ENCODE measurements at regions not wholly inside any gene's neighbourhood (a gene's known extent, or its start where the extent isn't known, plus 50 kb on each side); places are given as distances from the start of the nearest gene placed in this dataset.

DNA sequence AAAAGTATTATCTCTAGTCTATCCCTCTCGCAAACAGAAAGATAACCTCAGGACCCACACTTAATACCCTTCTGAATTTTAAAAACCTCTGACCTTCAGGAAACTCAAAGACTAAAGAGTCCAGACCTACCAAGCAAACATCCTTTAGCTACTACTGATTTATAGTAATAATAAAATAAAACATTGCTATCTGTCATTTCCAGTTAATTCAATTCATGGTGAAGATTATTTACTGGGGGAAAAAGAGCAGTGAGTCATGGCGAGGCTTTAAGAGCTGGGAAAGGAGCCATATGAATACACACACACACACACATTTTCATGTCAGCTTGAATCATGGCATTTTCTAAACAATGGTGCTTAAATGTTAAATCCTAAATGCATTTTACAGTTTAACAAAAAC, 87.1 kb downstream of the FAM76B start:
- TF ChIP-seq, protein P1, sequence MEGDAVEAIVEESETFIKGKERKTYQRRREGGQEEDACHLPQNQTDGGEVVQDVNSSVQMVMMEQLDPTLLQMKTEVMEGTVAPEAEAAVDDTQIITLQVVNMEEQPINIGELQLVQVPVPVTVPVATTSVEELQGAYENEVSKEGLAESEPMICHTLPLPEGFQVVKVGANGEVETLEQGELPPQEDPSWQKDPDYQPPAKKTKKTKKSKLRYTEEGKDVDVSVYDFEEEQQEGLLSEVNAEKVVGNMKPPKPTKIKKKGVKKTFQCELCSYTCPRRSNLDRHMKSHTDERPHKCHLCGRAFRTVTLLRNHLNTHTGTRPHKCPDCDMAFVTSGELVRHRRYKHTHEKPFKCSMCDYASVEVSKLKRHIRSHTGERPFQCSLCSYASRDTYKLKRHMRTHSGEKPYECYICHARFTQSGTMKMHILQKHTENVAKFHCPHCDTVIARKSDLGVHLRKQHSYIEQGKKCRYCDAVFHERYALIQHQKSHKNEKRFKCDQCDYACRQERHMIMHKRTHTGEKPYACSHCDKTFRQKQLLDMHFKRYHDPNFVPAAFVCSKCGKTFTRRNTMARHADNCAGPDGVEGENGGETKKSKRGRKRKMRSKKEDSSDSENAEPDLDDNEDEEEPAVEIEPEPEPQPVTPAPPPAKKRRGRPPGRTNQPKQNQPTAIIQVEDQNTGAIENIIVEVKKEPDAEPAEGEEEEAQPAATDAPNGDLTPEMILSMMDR (conservative IDR thresholded peaks at IDR 0.05; ENCODE audit: low read depth) = no peak
- peak; percentile 51 for DNase-seq (ENCODE audit: low spot score)
- CTCF ChIA-PET = interaction anchor here (0.8 to 1.0 kb wide), 3 partner anchors 23 to 692 kb away, joined by 3 to 5 read pairs (median 3); no protein-coding TSS in a partner anchor

DNA sequence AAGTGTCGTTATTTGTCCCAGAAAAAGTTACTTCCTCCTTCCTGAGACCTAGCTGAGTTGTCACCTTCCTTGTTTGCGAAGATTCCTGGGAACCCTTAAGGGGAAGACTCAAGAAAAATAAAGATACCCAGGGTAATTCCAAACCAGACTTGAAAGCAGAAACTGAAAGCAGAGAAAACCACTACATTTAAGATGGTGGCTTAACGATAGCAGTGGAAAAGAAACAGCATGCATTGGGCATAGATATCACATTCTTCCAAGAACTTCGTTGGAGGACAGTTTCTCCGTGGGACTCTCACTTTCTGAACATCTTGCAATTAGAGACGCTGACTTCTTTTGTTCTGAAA, 89.1 kb downstream of the FAM76B start:
- TF ChIP-seq, protein P1 (conservative IDR thresholded peaks at IDR 0.05; ENCODE audit: low read depth) = no peak
- H3K27ac ChIP-seq = no peak overlapping the region
- ChIA-PET POLR2A (ENCODE audit: low non-redundant PET) (no interaction called here), CTCF (no interaction called here)
- no peak for DNase-seq (ENCODE audit: low spot score)

More for the DNA sequence above, 87.1 kb downstream of the FAM76B start:
- POLR2A ChIA-PET (ENCODE audit: low non-redundant PET) = no interaction called here
- peak overlapping the region; percentile 53 for H3K27ac ChIP-seq

DNA sequence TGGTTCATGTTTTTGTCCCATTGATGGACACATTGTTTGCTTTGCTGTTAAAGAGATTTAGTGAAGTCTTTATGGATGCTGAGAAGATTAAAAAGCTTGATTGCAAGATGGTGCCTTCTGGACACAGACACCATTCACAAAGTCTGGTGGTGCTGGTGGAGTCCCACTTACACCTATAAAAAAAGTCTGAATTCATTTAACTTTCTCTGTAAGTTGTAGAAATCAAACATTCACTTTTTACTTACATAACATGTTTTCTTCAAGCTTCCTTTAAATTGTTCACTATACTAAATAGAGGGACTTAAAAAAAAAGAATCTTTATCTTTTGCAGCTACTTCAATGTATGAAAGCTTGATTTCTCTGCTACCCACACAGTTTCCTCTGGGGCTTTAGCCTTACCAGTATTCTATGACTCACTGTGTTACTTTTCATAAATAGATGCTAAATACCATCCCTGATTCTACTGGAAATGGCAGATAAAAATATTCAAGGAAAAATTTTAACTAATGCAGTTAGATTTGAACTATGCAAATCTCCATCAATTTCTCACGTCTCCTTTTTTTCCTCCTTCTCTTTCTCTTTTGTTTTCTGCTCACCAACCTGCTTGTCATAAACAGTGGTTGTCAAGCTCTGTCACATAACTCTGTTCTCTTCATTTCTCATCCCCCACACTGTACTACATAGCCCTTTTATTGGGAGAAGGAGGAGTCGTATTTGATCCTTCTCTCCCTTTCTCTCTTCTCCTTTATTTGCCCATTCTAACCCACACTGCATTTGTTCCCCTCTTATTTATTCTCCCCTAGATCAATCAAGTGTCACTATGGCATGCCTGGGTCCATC, 89.7 kb downstream of the FAM76B start:
- ChIA-PET CTCF (no interaction called here), POLR2A (ENCODE audit: low non-redundant PET) (no interaction called here)
- no peak overlapping the region for H3K27ac ChIP-seq
- DNase-seq (ENCODE audit: low spot score) = no peak
- TF ChIP-seq, protein P1 (conservative IDR thresholded peaks at IDR 0.05; ENCODE audit: low read depth) = no peak

DNA sequence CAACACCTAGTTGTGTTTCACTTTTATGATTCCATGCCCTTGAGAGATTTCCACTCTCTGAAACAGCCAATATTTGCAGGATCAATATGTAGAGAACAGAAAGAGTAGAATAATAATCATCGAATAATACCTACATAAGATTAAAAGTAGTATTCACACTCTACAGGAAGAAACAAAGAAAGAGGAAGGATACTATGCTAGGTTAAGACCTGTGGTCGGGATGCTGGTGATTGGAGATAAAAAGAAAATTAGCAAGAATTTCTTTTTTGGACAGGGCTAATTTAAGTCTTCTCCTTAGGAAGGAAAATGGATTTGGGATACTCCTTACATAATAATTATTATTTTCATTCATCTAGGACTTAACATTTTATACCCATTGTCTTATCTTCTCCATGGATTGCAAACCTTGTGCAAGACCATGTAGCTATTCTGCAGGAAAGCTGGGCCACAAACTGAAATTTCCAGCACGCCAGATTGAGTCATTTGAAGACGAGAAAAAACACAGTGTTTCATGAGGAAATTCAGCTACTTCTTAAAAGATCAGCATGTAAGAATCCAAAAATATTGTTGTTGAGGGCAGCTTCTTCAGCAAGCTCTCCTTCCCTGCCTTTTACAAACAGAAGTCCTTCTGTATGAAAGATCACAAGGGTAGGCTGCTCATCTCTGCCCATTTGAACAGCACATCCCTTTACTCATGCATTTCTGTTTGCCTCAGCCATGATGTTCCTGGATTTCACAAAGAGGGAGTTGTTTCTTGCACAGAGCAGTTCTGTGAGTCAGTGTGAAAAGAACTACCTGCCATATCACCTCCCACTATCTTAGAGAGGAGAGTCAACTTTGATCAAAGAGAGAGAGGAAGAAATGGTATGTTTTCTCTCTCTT, 90.7 kb downstream of the FAM76B start:
- POLR2A ChIA-PET (ENCODE audit: low non-redundant PET) = no interaction called here
- H3K27ac ChIP-seq = no peak overlapping the region
- DNase-seq (ENCODE audit: low spot score) = no peak
- TF ChIP-seq, protein P1 (conservative IDR thresholded peaks at IDR 0.05; ENCODE audit: low read depth) = no peak
- CTCF ChIA-PET = no interaction called here

DNA sequence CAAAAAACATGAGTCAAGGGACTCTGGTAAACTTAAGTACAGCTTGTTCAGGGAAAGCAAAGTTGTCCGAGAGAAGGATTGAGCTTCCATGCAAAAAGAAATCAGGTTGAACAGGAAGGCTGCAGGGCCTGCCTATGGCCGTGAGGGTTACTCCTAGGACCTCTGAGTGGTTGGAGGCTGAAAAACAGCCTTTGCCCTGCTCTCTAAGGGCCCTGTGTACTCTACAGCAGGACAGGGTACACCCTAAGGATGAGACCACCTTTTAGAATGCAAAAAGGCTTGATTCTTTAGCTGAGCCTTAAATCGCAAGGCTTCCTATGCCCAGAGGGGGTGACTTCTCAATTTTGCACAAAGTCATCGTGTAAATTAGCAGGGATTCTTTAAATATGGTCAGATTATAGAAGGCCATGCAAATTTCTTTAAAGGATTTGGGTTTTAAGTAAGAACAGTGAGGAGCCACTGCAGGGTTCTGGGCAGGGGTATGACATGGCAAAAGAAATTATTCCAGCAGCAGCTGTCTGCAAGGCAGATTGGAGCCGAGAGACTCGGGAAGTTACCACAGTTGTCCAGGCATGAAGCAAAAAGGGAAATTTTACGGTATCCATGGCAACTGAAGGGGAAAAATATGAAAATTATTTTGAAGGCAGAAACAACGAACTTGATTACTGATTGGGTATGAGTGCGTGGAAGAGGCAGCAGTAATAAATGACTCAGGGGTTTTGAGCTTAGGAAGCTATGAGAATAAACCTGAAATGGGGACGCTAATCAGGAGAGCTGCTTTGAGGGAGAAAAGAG, 91.8 kb downstream of the FAM76B start:
- ChIA-PET POLR2A (ENCODE audit: low non-redundant PET) (no interaction called here), CTCF (no interaction called here)
- no peak for DNase-seq (ENCODE audit: low spot score)
- TF ChIP-seq, protein P1 (conservative IDR thresholded peaks at IDR 0.05; ENCODE audit: low read depth) = no peak
- H3K27ac ChIP-seq = no peak overlapping the region

DNA sequence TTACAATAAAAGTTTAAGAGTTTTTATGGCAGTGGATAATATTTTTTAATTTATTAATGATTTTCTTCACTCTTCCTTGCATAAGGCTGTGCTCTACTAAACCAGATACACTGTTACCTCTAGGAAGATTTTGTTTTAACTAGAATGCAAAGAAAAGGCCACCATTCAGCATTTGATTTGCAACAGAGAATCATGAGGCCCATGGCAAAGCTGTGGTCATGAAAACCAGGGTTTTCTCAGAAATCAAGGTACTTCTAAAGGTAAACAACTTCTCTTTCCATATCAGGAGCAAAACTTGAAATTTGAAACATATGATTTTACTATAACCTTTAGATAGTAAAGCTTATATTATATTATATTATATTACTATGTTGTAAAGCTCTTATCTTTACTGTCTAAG, 94.4 kb downstream of the FAM76B start:
- TF ChIP-seq, protein P1 (conservative IDR thresholded peaks at IDR 0.05; ENCODE audit: low read depth) = no peak
- ChIA-PET POLR2A (ENCODE audit: low non-redundant PET) (no interaction called here), CTCF (interaction anchor here (1.4 kb wide), 1 partner anchor 10 kb away, joined by 4 read pairs; no protein-coding TSS in a partner anchor)
- DNase-seq (ENCODE audit: low spot score) = no peak
- no peak overlapping the region for H3K27ac ChIP-seq

Measured in RWPE1 (cell line).